A673 (cell line): ENCODE measurements at regions not wholly inside any gene's neighbourhood (a gene's known extent, or its start where the extent isn't known, plus 50 kb on each side); places are given as distances from the start of the nearest gene placed in this dataset.

Experiments used
- EZH2 ChIP-seq: fragments of 200-600 bp; sonication (generic); IDR thresholded peaks from 2 replicates; pipeline ENCODE4 v1.6.1; 2017; ENCODE audit warnings: borderline replicate concordance, low read depth, mild to moderate bottlenecking, mixed read lengths, antibody characterized with exemption, low read length; ENCODE audit not compliant: poor library complexity, severe bottlenecking
- TF ChIP-seq, protein P1 (sequence below): fragments of 300-800, 200-600 bp; sonication (generic); conservative IDR thresholded peaks from 2 replicates; pipeline ENCODE4 v1.5.1; 2017; ENCODE audit warnings: low read depth, mild to moderate bottlenecking, antibody characterized with exemption, low read length, moderate library complexity, mixed read lengths

GRCh38 chr12:29990971-29991370 is 207.2 kb upstream of the TMTC1 start:
- TF ChIP-seq, protein P1, sequence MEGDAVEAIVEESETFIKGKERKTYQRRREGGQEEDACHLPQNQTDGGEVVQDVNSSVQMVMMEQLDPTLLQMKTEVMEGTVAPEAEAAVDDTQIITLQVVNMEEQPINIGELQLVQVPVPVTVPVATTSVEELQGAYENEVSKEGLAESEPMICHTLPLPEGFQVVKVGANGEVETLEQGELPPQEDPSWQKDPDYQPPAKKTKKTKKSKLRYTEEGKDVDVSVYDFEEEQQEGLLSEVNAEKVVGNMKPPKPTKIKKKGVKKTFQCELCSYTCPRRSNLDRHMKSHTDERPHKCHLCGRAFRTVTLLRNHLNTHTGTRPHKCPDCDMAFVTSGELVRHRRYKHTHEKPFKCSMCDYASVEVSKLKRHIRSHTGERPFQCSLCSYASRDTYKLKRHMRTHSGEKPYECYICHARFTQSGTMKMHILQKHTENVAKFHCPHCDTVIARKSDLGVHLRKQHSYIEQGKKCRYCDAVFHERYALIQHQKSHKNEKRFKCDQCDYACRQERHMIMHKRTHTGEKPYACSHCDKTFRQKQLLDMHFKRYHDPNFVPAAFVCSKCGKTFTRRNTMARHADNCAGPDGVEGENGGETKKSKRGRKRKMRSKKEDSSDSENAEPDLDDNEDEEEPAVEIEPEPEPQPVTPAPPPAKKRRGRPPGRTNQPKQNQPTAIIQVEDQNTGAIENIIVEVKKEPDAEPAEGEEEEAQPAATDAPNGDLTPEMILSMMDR: no peak
- no peak for TF ChIP-seq EZH2
